ENCODE measurements at regions not wholly inside any gene's neighbourhood (a gene's known extent, or its start where the extent isn't known, plus 50 kb on each side); places are given as distances from the start of the nearest gene placed in this dataset.

- H2AFZ ChIP-seq: no peak overlapping the region
- H3K27me3 ChIP-seq (ENCODE audit: control insufficient read depth, insufficient read depth, low read length): no peaks in the 10 kb centered on the region
- no peaks in the 10 kb centered on the region for H3K36me3 ChIP-seq (ENCODE audit: control insufficient read depth, insufficient read depth, low read length)
- no peak overlapping the region for H3K27ac ChIP-seq
- no peaks in the 10 kb centered on the region for H3K4me1 ChIP-seq
- H3K4me3 ChIP-seq (ENCODE audit: low read depth, low read length): no peak overlapping the region
- H3K4me2 ChIP-seq (ENCODE audit: low read length): no peak overlapping the region
- H3K79me2 ChIP-seq: no peaks in the 10 kb centered on the region
- H3K9me3 ChIP-seq (ENCODE audit: control insufficient read depth, low read length): no peaks in the 10 kb centered on the region
- H3K9ac ChIP-seq: no peak overlapping the region
- TF ChIP-seq, protein P1, sequence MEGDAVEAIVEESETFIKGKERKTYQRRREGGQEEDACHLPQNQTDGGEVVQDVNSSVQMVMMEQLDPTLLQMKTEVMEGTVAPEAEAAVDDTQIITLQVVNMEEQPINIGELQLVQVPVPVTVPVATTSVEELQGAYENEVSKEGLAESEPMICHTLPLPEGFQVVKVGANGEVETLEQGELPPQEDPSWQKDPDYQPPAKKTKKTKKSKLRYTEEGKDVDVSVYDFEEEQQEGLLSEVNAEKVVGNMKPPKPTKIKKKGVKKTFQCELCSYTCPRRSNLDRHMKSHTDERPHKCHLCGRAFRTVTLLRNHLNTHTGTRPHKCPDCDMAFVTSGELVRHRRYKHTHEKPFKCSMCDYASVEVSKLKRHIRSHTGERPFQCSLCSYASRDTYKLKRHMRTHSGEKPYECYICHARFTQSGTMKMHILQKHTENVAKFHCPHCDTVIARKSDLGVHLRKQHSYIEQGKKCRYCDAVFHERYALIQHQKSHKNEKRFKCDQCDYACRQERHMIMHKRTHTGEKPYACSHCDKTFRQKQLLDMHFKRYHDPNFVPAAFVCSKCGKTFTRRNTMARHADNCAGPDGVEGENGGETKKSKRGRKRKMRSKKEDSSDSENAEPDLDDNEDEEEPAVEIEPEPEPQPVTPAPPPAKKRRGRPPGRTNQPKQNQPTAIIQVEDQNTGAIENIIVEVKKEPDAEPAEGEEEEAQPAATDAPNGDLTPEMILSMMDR (IDR thresholded peaks at IDR 0.05): no peak
Measured at GRCh38 chr18:43904209-43904837, 627.0 kb upstream of the SYT4 start.

GRCh38 chr18:43914018-43914417 lies 636.7 kb upstream of the SYT4 start:
- TF ChIP-seq, protein P1 (IDR thresholded peaks at IDR 0.05): no peak
- no peak overlapping the region for H3K4me2 ChIP-seq (ENCODE audit: low read length)
- no peaks in the 10 kb centered on the region for H3K79me2 ChIP-seq
- H3K9me3 ChIP-seq (ENCODE audit: control insufficient read depth, low read length): no peaks in the 10 kb centered on the region
- H3K4me1 ChIP-seq: no peaks in the 10 kb centered on the region
- no peak overlapping the region for H2AFZ ChIP-seq
- H3K27ac ChIP-seq: no peak overlapping the region
- H3K4me3 ChIP-seq (ENCODE audit: low read depth, low read length): no peak overlapping the region
- no peaks in the 10 kb centered on the region for H3K27me3 ChIP-seq (ENCODE audit: control insufficient read depth, insufficient read depth, low read length)
- no peak overlapping the region for H3K9ac ChIP-seq
- H3K36me3 ChIP-seq (ENCODE audit: control insufficient read depth, insufficient read depth, low read length): no peaks in the 10 kb centered on the region

DNA sequence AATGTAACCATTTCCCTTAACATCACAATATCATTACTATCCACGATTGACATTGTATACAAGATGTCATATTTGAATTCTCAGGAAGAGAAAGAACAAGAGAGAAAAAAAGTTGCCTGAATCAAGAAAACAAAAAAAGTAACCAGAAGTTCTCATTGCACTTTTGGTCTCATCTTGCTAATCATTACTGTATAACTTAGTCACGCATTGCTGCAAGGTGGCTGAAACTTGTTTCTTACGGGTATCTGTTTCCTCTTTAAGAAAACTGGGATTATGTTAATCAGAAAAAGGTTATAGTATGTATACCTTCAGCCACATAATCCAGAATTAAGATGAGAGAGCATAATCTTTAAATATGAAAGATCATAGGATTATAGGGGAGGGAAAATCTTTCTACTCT lies 639.7 kb upstream of the SYT4 start:
- Histone ChIP-seq H3K27ac (no peak overlapping the region), H3K36me3 (ENCODE audit: control insufficient read depth, insufficient read depth, low read length) (no peaks in the 10 kb centered on the region), H3K27me3 (ENCODE audit: control insufficient read depth, insufficient read depth, low read length) (no peaks in the 10 kb centered on the region), H3K9ac (no peak overlapping the region), H3K4me1 (no peaks in the 10 kb centered on the region), H3K9me3 (ENCODE audit: control insufficient read depth, low read length) (no peaks in the 10 kb centered on the region), H3K4me2 (ENCODE audit: low read length) (no peak overlapping the region), H2AFZ (no peak overlapping the region), H3K4me3 (ENCODE audit: low read depth, low read length) (no peak overlapping the region), H3K79me2 (no peaks in the 10 kb centered on the region)
- TF ChIP-seq, protein P1 (IDR thresholded peaks at IDR 0.05): no peak

DNA sequence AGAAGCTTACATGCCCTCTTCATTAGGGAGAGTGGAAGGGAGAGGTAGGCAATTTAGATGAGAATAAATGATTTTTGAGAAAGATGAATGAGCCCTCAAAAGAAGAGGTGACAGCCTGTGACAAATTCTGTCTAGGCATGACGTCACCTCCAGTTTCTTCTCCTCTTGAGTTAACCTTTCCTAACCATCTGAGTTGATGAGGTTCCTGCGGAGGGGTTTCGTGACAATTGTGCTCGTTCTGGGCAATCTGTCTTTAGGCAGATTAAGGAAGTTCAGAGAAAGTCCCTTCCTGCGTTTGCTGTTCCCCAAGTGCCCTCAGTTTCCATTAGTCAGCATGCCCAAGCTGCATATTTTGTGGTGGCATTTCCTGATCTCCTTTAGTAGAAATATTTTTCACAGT lies 640.2 kb upstream of the SYT4 start:
- Histone ChIP-seq H3K4me2 (ENCODE audit: low read length) (no peak overlapping the region), H3K9ac (no peak overlapping the region), H3K27me3 (ENCODE audit: control insufficient read depth, insufficient read depth, low read length) (no peaks in the 10 kb centered on the region), H3K36me3 (ENCODE audit: control insufficient read depth, insufficient read depth, low read length) (no peaks in the 10 kb centered on the region), H2AFZ (no peak overlapping the region), H3K27ac (no peak overlapping the region), H3K9me3 (ENCODE audit: control insufficient read depth, low read length) (no peaks in the 10 kb centered on the region), H3K4me3 (ENCODE audit: low read depth, low read length) (no peak overlapping the region), H3K4me1 (no peaks in the 10 kb centered on the region), H3K79me2 (no peaks in the 10 kb centered on the region)
- TF ChIP-seq, protein P1 (IDR thresholded peaks at IDR 0.05): no peak

- H3K27me3 ChIP-seq (ENCODE audit: control insufficient read depth, insufficient read depth, low read length): no peaks in the 10 kb centered on the region
- H3K36me3 ChIP-seq (ENCODE audit: control insufficient read depth, insufficient read depth, low read length): no peaks in the 10 kb centered on the region
- H3K4me2 ChIP-seq (ENCODE audit: low read length): no peak overlapping the region
- no peaks in the 10 kb centered on the region for H3K9me3 ChIP-seq (ENCODE audit: control insufficient read depth, low read length)
- H3K4me1 ChIP-seq: no peaks in the 10 kb centered on the region
- H3K79me2 ChIP-seq: no peaks in the 10 kb centered on the region
- H3K4me3 ChIP-seq (ENCODE audit: low read depth, low read length): no peak overlapping the region
- TF ChIP-seq, protein P1 (IDR thresholded peaks at IDR 0.05): no peak
- H2AFZ ChIP-seq: no peak overlapping the region
- H3K27ac ChIP-seq: no peak overlapping the region
- H3K9ac ChIP-seq: no peak overlapping the region
Measured at GRCh38 chr18:43919551-43919950, 642.3 kb upstream of the SYT4 start.
